NCI-H2171 treated with DMSO at 0.1 percent for 48 hours (cell line): ENCODE measurements at regions not wholly inside any gene's neighbourhood (a gene's known extent, or its start where the extent isn't known, plus 50 kb on each side); places are given as distances from the start of the nearest gene placed in this dataset.

Experiments
- DNase-seq: peaks from one replicate; lab custom pipeline; 2025; lab: John Stamatoyannopoulos, UW

- no peak for DNase-seq
Observed at GRCh38 chr6:105493736-105494135, 90.9 kb upstream of the PREP start.

GRCh38 chr6:105492706-105493673 lies 90.1 kb upstream of the PREP start:
- no peak for DNase-seq

- no peak for DNase-seq
Observed at GRCh38 chr6:105489216-105489530, 86.3 kb upstream of the PREP start.

- no peak for DNase-seq
Observed at GRCh38 chr6:105488516-105489215, 85.8 kb upstream of the PREP start.

- DNase-seq = no peak
Observed at GRCh38 chr6:105487040-105487790, 84.3 kb upstream of the PREP start.

GRCh38 chr6:105485456-105485855 lies 82.6 kb upstream of the PREP start:
- no peak for DNase-seq

GRCh38 chr6:105484238-105485161 lies 81.6 kb upstream of the PREP start:
- DNase-seq = peak; percentile 51

- DNase-seq = no peak
Observed at GRCh38 chr6:105483492-105483891, 80.6 kb upstream of the PREP start.

GRCh38 chr6:105482921-105483320 lies 80.0 kb upstream of the PREP start:
- no peak for DNase-seq

- no peak for DNase-seq
Observed at GRCh38 chr6:105482227-105482844, 79.5 kb upstream of the PREP start.

- DNase-seq = no peak
Observed at GRCh38 chr6:105476978-105477377, 74.1 kb upstream of the PREP start.

GRCh38 chr6:105474234-105474633 lies 71.4 kb upstream of the PREP start:
- DNase-seq = no peak

GRCh38 chr6:105469946-105470345 lies 67.1 kb upstream of the PREP start:
- DNase-seq = no peak

GRCh38 chr6:105468850-105469249 lies 66.0 kb upstream of the PREP start:
- no peak for DNase-seq

GRCh38 chr6:105460860-105461259 lies 58.0 kb upstream of the PREP start:
- no peak for DNase-seq

- no peak for DNase-seq
Observed at GRCh38 chr6:105459864-105460263, 57.0 kb upstream of the PREP start.

- no peak for DNase-seq
Observed at GRCh38 chr6:105459049-105459448, 56.2 kb upstream of the PREP start.

GRCh38 chr6:105458551-105458950 lies 55.7 kb upstream of the PREP start:
- no peak for DNase-seq

- DNase-seq = no peak
Observed at GRCh38 chr6:105458084-105458483, 55.2 kb upstream of the PREP start.

- DNase-seq = no peak
Observed at GRCh38 chr6:105453968-105454367, 51.1 kb upstream of the PREP start.
